Stimulated activated CD8-positive, alpha-beta memory T cell treated with anti-CD3 and anti-CD28 coated beads, Interleukin-4, amount 100 ng/mL, for 48 hours (primary cell): ENCODE measurements at regions not wholly inside any gene's neighbourhood (a gene's known extent, or its start where the extent isn't known, plus 50 kb on each side); places are given as distances from the start of the nearest gene placed in this dataset.
"Not testable (repeated sequence)": the region's sequence is repeated elsewhere in the genome, so short reads cannot be mapped to it uniquely, and the experiment has no call there.

ENCODE experiments used
- DNase-seq: peaks from one replicate; pipeline ENCODE4 v3.0.0-alpha.2; 2020

GRCh38 chr3:27552708-27553107 is 68.5 kb upstream of the SLC4A7 start:
- DNase-seq = not testable (repeated sequence)

DNA sequence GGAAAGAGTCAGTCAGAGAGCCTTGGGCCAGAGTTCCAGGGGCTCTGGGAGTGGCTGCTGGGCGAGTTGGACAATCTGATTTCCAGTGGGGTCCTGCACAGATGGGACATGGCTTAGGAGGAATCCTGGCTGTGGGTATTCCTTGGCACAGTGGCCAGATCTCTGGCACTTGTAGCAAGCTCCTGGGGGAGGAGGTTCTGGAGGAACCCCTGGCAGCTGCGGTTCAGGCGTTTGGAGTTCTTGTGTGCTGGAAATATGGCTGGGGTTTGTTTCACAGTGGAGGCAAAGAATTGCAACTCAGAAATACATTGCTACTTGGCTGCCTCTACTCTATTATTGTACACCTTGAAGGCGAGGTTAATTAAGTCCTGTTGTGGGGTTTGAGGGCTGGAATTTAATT is 67.2 kb upstream of the SLC4A7 start:
- DNase-seq = not testable (repeated sequence)

GRCh38 chr3:27545061-27545460 is 60.9 kb upstream of the SLC4A7 start:
- no peak for DNase-seq

- DNase-seq = no peak
Measured at GRCh38 chr3:27544372-27544865, 60.2 kb upstream of the SLC4A7 start.

- DNase-seq = no peak
Measured at GRCh38 chr3:27542476-27542875, 58.3 kb upstream of the SLC4A7 start.

GRCh38 chr3:27540231-27540630 is 56.0 kb upstream of the SLC4A7 start:
- no peak for DNase-seq

- DNase-seq = no peak
Measured at GRCh38 chr3:27536491-27536890, 52.3 kb upstream of the SLC4A7 start.

DNA sequence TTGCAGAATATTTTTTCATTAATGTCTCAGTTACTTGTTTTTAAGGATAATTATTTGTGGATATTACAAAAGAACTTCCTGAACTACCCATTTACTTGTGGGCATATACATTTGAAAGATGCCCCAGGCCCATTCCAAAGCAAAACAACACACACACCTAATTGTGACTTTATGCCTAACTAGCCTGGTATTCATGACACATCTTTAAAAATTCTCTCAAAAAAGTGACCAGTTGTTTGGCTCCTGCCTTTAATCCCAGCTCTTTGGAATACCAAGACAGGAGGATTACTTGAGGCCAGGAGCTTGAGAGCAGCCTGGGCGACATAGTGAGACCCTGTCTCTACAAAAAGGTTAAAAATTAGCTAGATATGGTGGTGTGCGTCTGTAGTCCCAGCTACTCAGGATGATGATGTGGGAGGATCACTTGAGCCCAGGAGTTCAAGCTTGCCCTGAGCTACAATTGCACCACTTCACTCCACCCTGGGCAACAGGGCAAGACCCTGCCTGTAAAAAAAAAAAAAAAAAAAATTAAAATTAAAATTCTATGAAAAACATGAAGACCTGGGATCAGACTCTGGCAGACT is 51.7 kb upstream of the SLC4A7 start:
- DNase-seq = no peak

GRCh38 chr3:27533718-27534573 is 49.8 kb upstream of the SLC4A7 start:
- DNase-seq = peak; percentile 33
